Right lobe of liver (tissue), 4 donors: ENCODE measurements at regions not wholly inside any gene's neighbourhood (a gene's known extent, or its start where the extent isn't known, plus 50 kb on each side); places are given as distances from the start of the nearest gene placed in this dataset.

Experiments
- CTCF ChIP-seq, 4 donors: fragments of 200-600 bp in 3 of 4; fragments of 450-650 bp in 1 of 4; IDR thresholded peaks; one replicate each; pipeline versions ENCODE4 v1.5.1 to v1.8.0; 2016 to 2022; ENCODE audit warnings: antibody characterized with exemption in 4 of 4, mild to moderate bottlenecking in 2 of 4
- POLR2A ChIP-seq: fragments of 450-650 bp; IDR thresholded peaks from one replicate; pipeline ENCODE4 v1.6.1; 2017; ENCODE audit warnings: antibody characterized with exemption, mild to moderate bottlenecking
- donor health status: DM: no; HTN: no; CAD: no.
- donor health status: DM: no; HTN: no; CAD: no.
- donor health status: DM: no; HTN: yes; CAD: no.

- no peak for TF ChIP-seq POLR2A
- no peak for TF ChIP-seq CTCF (IDR thresholded peaks at IDR 0.05)
Measured at GRCh38 chr4:84378983-84379382, 120.1 kb downstream of the NKX6-1 start.
